ENCODE measurements at regions not wholly inside any gene's neighbourhood (a gene's known extent, or its start where the extent isn't known, plus 50 kb on each side); places are given as distances from the start of the nearest gene placed in this dataset.

GRCh38 chr4:1472148-1472797 lies 66.0 kb upstream of the NKX1-1 start:
- no peak for TF ChIP-seq EZH2 (IDR thresholded peaks at IDR 0.05; ENCODE audit: borderline replicate concordance, insufficient read depth, low read depth, low read length, poor library complexity, severe bottlenecking)
- TF ChIP-seq, protein P1, sequence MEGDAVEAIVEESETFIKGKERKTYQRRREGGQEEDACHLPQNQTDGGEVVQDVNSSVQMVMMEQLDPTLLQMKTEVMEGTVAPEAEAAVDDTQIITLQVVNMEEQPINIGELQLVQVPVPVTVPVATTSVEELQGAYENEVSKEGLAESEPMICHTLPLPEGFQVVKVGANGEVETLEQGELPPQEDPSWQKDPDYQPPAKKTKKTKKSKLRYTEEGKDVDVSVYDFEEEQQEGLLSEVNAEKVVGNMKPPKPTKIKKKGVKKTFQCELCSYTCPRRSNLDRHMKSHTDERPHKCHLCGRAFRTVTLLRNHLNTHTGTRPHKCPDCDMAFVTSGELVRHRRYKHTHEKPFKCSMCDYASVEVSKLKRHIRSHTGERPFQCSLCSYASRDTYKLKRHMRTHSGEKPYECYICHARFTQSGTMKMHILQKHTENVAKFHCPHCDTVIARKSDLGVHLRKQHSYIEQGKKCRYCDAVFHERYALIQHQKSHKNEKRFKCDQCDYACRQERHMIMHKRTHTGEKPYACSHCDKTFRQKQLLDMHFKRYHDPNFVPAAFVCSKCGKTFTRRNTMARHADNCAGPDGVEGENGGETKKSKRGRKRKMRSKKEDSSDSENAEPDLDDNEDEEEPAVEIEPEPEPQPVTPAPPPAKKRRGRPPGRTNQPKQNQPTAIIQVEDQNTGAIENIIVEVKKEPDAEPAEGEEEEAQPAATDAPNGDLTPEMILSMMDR (IDR thresholded peaks at IDR 0.05), result no peak
